Liver (tissue), 8 donors: ENCODE measurements at regions not wholly inside any gene's neighbourhood (a gene's known extent, or its start where the extent isn't known, plus 50 kb on each side); places are given as distances from the start of the nearest gene placed in this dataset.

Experiments
- DNase-seq: peaks from one replicate; pipeline ENCODE4 v3.0.0-alpha.2; 2017; ENCODE audit warnings: low spot score
- H3K27ac ChIP-seq, 2 donors: one replicate each; pipeline ENCODE4 v1.7.0; 2013; ENCODE audit warnings: inconsistent platforms in 2 of 2, low read length in 2 of 2, control low read depth in 1 of 2, low read depth in 1 of 2, mild to moderate bottlenecking in 1 of 2
- H3K27me3 ChIP-seq, 4 donors: one replicate each; pipeline versions ENCODE4 v1.6.1 to v1.7.0; 2013; ENCODE audit warnings: low read length in 3 of 4, inconsistent platforms in 1 of 4, mild to moderate bottlenecking in 1 of 4, moderate library complexity in 1 of 4; ENCODE audit not compliant: control insufficient read depth in 4 of 4, insufficient read depth in 4 of 4
- H3K36me3 ChIP-seq, 4 donors: one replicate each; pipeline versions ENCODE4 v1.6.1 to v1.7.0; 2013; ENCODE audit warnings: low read length in 3 of 4, mild to moderate bottlenecking in 3 of 4, low read depth in 1 of 4, moderate library complexity in 1 of 4; ENCODE audit not compliant: control insufficient read depth in 4 of 4, insufficient read depth in 3 of 4
- H3K4me1 ChIP-seq, 4 donors: one replicate each; pipeline versions ENCODE4 v1.6.1 to v1.7.0; 2013; ENCODE audit warnings: low read length in 3 of 4, mild to moderate bottlenecking in 3 of 4, moderate library complexity in 1 of 4; ENCODE audit not compliant: control insufficient read depth in 4 of 4, insufficient read depth in 4 of 4
- H3K4me3 ChIP-seq, 3 donors: one replicate each; pipeline versions ENCODE4 v1.6.1 to v1.7.0; 2013; ENCODE audit warnings: low read length in 3 of 3, control low read depth in 1 of 3, low read depth in 1 of 3, mild to moderate bottlenecking in 1 of 3
- H3K9ac ChIP-seq, 2 donors: one replicate each; pipeline ENCODE4 v1.7.0; 2013; ENCODE audit warnings: low read length in 2 of 2, mild to moderate bottlenecking in 2 of 2, moderate library complexity in 2 of 2, control low read depth in 1 of 2, low read depth in 1 of 2
- H3K9me3 ChIP-seq, 4 donors: one replicate each; pipeline versions ENCODE4 v1.6.1 to v1.7.0; 2013; ENCODE audit warnings: low read length in 3 of 4; ENCODE audit not compliant: control insufficient read depth in 4 of 4
- ATF3 ChIP-seq: IDR thresholded peaks from 2 replicates; pipeline ENCODE4 v1.6.1; 2016; ENCODE audit warnings: antibody characterized with exemption
- CTCF ChIP-seq: fragments of 150-350 bp; IDR thresholded peaks from 2 replicates; pipeline ENCODE4 v1.5.1; 2017; ENCODE audit warnings: improper control_type of control experiment, low read depth, low read length; ENCODE audit not compliant: missing input control
- EGR1 ChIP-seq, 2 donors: IDR thresholded peaks; 2 replicates each; pipeline ENCODE4 v1.6.1; 2016 to 2018; ENCODE audit warnings: antibody characterized with exemption in 2 of 2, low read depth in 2 of 2
- FOXA1 ChIP-seq: IDR thresholded peaks from 2 replicates; pipeline ENCODE4 v1.6.1; 2016; ENCODE audit warnings: antibody characterized with exemption
- FOXA2 ChIP-seq: IDR thresholded peaks from 2 replicates; pipeline ENCODE4 v1.6.1; 2016; ENCODE audit warnings: antibody characterized with exemption
- GABPA ChIP-seq, 2 donors: IDR thresholded peaks in 1 of 2; conservative IDR thresholded peaks in 1 of 2; 2 replicates each; pipeline ENCODE4 v1.6.1; 2016; ENCODE audit warnings: antibody characterized with exemption in 2 of 2, mild to moderate bottlenecking in 1 of 2, moderate library complexity in 1 of 2
- HNF4A ChIP-seq, 2 donors: conservative IDR thresholded peaks; 2 replicates each; pipeline ENCODE4 v1.6.1; 2016; ENCODE audit warnings: antibody characterized with exemption in 2 of 2, mild to moderate bottlenecking in 2 of 2
- HNF4G ChIP-seq: IDR thresholded peaks from 2 replicates; pipeline ENCODE4 v1.6.1; 2016; ENCODE audit warnings: antibody characterized with exemption
- JUND ChIP-seq, 2 donors: IDR thresholded peaks; 2 replicates each; pipeline ENCODE4 v1.6.1; 2016; ENCODE audit warnings: antibody characterized with exemption in 2 of 2
- MAX ChIP-seq: IDR thresholded peaks from 2 replicates; pipeline ENCODE4 v1.6.1; 2016; ENCODE audit warnings: antibody characterized with exemption
- NR2F2 ChIP-seq: IDR thresholded peaks from 2 replicates; pipeline ENCODE4 v1.6.1; 2016; ENCODE audit warnings: antibody characterized with exemption
- RAD21 ChIP-seq, 2 donors: IDR thresholded peaks; 2 replicates each; pipeline ENCODE4 v1.6.1; 2016; ENCODE audit warnings: antibody characterized with exemption in 2 of 2, mild to moderate bottlenecking in 2 of 2
- REST ChIP-seq: IDR thresholded peaks from 2 replicates; pipeline ENCODE4 v1.6.1; 2016; ENCODE audit warnings: antibody characterized with exemption, mild to moderate bottlenecking
- RXRA ChIP-seq, 2 donors: IDR thresholded peaks; 2 replicates each; pipeline ENCODE4 v1.6.1; 2017 to 2018; ENCODE audit warnings: antibody characterized with exemption in 2 of 2, mild to moderate bottlenecking in 1 of 2
- SP1 ChIP-seq: IDR thresholded peaks from 2 replicates; pipeline ENCODE4 v1.6.1; 2018; ENCODE audit warnings: antibody characterized with exemption, mild to moderate bottlenecking
- TAF1 ChIP-seq: conservative IDR thresholded peaks from 2 replicates; pipeline ENCODE4 v1.6.1; 2016; ENCODE audit warnings: antibody characterized with exemption, mild to moderate bottlenecking
- YY1 ChIP-seq: IDR thresholded peaks from 2 replicates; pipeline ENCODE4 v1.6.1; 2016; ENCODE audit warnings: antibody characterized with exemption, mild to moderate bottlenecking
- ZBTB33 ChIP-seq: IDR thresholded peaks from 2 replicates; pipeline ENCODE4 v1.6.1; 2016; ENCODE audit warnings: antibody characterized with exemption
- WGBS: extraction: QIAGEN DNeasy Blood & Tissue Kit; methylation state at CpG from one replicate; pipeline ENCODE4 v1.1.7; 2013; 5-methylcytosine and 5-hydroxymethylcytosine counted together
- donor health status: healthy.
- donor health status: healthy.
- donor health status: healthy.
- donor health status: healthy.
- donor health status: healthy.

GRCh38 chr6:147958683-147959082 lies 384.0 kb upstream of the SASH1 start:
- no peaks in the 10 kb centered on the region for H3K36me3 ChIP-seq
- DNase-seq, result no peak
- H3K4me3 ChIP-seq, result no peak overlapping the region
- TF ChIP-seq SP1, result no peak
- no peak for TF ChIP-seq GABPA (IDR thresholded peaks at IDR 0.05 in 1 of 2, conservative IDR thresholded peaks at IDR 0.05 in 1 of 2)
- TF ChIP-seq TAF1, result no peak
- TF ChIP-seq YY1, result no peak
- TF ChIP-seq HNF4A (conservative IDR thresholded peaks at IDR 0.05), result no peak
- no peak for TF ChIP-seq ATF3
- no peak for TF ChIP-seq REST
- TF ChIP-seq FOXA2, result no peak
- no peak for TF ChIP-seq RAD21 (IDR thresholded peaks at IDR 0.05)
- no peak for TF ChIP-seq HNF4G
- no peak for TF ChIP-seq ZBTB33
- no peak for TF ChIP-seq FOXA1
- TF ChIP-seq MAX, result no peak
- no peak for TF ChIP-seq EGR1 (IDR thresholded peaks at IDR 0.05; ENCODE audit: low read depth in 2 of 2)
- TF ChIP-seq RXRA (IDR thresholded peaks at IDR 0.05), result no peak
- no peak for TF ChIP-seq NR2F2
- TF ChIP-seq JUND (IDR thresholded peaks at IDR 0.05), result no peak
- no peak for TF ChIP-seq CTCF
- H3K9me3 ChIP-seq, result no peaks in the 10 kb centered on the region
- H3K9ac ChIP-seq, result no peak overlapping the region
- no peak overlapping the region for H3K27ac ChIP-seq
- WGBS, result 91% methylated on average over 2 of the region's 2 CpGs
- H3K4me1 ChIP-seq, result no peaks in the 10 kb centered on the region
- H3K27me3 ChIP-seq, result no peaks in the 10 kb centered on the region
